ENCODE measurements at regions not wholly inside any gene's neighbourhood (a gene's known extent, or its start where the extent isn't known, plus 50 kb on each side); places are given as distances from the start of the nearest gene placed in this dataset.

- TF ChIP-seq CTCF (IDR thresholded peaks at IDR 0.05) (no peak), EP300 (IDR thresholded peaks at IDR 0.05) (no peak)
Observed at GRCh38 chr14:37851054-37851453, 255.6 kb downstream of the TTC6 start.

Measured in ovary (tissue), 3 donors.